GM12878 (cell line): ENCODE measurements at regions not wholly inside any gene's neighbourhood (a gene's known extent, or its start where the extent isn't known, plus 50 kb on each side); places are given as distances from the start of the nearest gene placed in this dataset.

ENCODE experiments used
- CEBPB ChIP-seq, 2 experiments: fragments of 150-350 bp in 1 of 2; IDR thresholded peaks; 2 replicates each; pipeline ENCODE4 v1.6.1; 2012 to 2014; ENCODE audit warnings: low read depth in 2 of 2, low read length in 2 of 2, borderline replicate concordance in 1 of 2, inconsistent platforms in 1 of 2
- CTCF ChIP-seq, 3 experiments: IDR thresholded peaks in 2 of 3; conservative IDR thresholded peaks in 1 of 3; 2 replicates each; pipeline ENCODE4 v1.5.1; 2011; ENCODE audit warnings: low read depth in 3 of 3, low read length in 3 of 3, mild to moderate bottlenecking in 3 of 3, control low read depth in 2 of 3, moderate library complexity in 2 of 3, inconsistent platforms in 1 of 3, mixed read lengths in 1 of 3; ENCODE audit not compliant: control insufficient read depth in 2 of 3, insufficient read depth in 1 of 3; ENCODE audit errors: extremely low read depth in 1 of 3
- E2F4 ChIP-seq: IDR thresholded peaks from 2 replicates; pipeline ENCODE4 v1.6.1; 2012; ENCODE audit warnings: low read depth, low read length, improper control_type of control experiment
- FOS ChIP-seq: IDR thresholded peaks from 3 replicates; pipeline ENCODE4 v1.6.1; 2011; ENCODE audit warnings: borderline replicate concordance; ENCODE audit not compliant: insufficient read length; ENCODE audit errors: extremely low read depth
- GABPA ChIP-seq: IDR thresholded peaks from 2 replicates; pipeline ENCODE4 v1.6.1; 2014; ENCODE audit warnings: antibody characterized with exemption, low read depth, mild to moderate bottlenecking, inconsistent platforms
- JUND ChIP-seq: IDR thresholded peaks from 2 replicates; pipeline ENCODE4 v1.6.1; 2012; ENCODE audit warnings: low read depth, mild to moderate bottlenecking, low read length, improper control_type of control experiment, moderate library complexity
- POLR2AphosphoS5 ChIP-seq: IDR thresholded peaks from 2 replicates; pipeline ENCODE4 v1.6.1; 2011; ENCODE audit warnings: mild to moderate bottlenecking, low read length, inconsistent platforms
- SIN3A ChIP-seq: IDR thresholded peaks from 2 replicates; pipeline ENCODE4 v1.6.1; 2012; ENCODE audit warnings: low read depth, low read length, improper control_type of control experiment
- SMC3 ChIP-seq: IDR thresholded peaks from 2 replicates; pipeline ENCODE4 v1.6.1; 2011; ENCODE audit warnings: low read length, improper control_type of control experiment, borderline replicate concordance

DNA sequence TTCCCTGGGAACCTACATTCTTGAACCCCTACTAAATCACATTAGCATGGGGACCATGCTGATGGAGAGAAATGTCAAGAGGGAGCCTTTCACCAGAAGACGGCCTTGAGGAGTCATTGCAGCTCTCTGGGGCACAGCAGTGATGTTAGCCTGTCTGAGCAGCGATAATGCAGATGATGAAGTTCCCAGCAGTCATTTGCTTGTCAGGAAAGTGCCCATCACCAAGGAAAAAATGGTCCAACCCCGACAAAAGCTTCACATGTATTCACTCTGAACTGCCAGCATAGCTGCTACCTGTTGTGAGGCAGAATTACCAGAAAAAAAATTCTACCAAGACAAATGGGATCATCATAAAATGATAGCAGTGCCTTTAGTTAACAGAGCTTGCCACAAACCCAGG, 238.4 kb upstream of the UMPS start:
- TF ChIP-seq GABPA, result no peak
- no peak for TF ChIP-seq CTCF (IDR thresholded peaks at IDR 0.05 in 2 of 3, conservative IDR thresholded peaks at IDR 0.05 in 1 of 3; ENCODE audit: control insufficient read depth in 2 of 3, extremely low read depth in 1 of 3, insufficient read depth in 1 of 3, low read depth in 3 of 3, low read length in 3 of 3)
- TF ChIP-seq E2F4, result no peak
- TF ChIP-seq FOS, result no peak
- TF ChIP-seq SMC3, result no peak
- no peak for TF ChIP-seq JUND
- no peak for TF ChIP-seq CEBPB (IDR thresholded peaks at IDR 0.05; ENCODE audit: borderline replicate concordance in 1 of 2, low read depth in 2 of 2, low read length in 2 of 2)
- TF ChIP-seq POLR2AphosphoS5, result no peak
- TF ChIP-seq SIN3A, result no peak
